Glutamatergic neuron (in vitro differentiated cells): ENCODE measurements at regions not wholly inside any gene's neighbourhood (a gene's known extent, or its start where the extent isn't known, plus 50 kb on each side); places are given as distances from the start of the nearest gene placed in this dataset.

Experiments used
- DNase-seq: peaks from one replicate; pipeline ENCODE4 v3.0.0; 2022
- H3K27ac Mint-ChIP-seq: one replicate; pipeline ENCODE4 v1.8.0; 2020; ENCODE audit warnings: mild to moderate bottlenecking, mixed read lengths, inconsistent platforms; ENCODE audit not compliant: unreplicated experiment
- H3K27me3 Mint-ChIP-seq: one replicate; pipeline ENCODE4 v1.8.0; 2020; ENCODE audit warnings: mild to moderate bottlenecking, moderate library complexity, mixed read lengths, inconsistent platforms; ENCODE audit not compliant: unreplicated experiment
- H3K36me3 Mint-ChIP-seq: one replicate; pipeline ENCODE4 v1.8.0; 2020; ENCODE audit warnings: mild to moderate bottlenecking, mixed read lengths, inconsistent platforms; ENCODE audit not compliant: unreplicated experiment
- H3K4me1 Mint-ChIP-seq: one replicate; pipeline ENCODE4 v1.8.0; 2020; ENCODE audit warnings: mild to moderate bottlenecking, low read depth, mixed read lengths, inconsistent platforms; ENCODE audit not compliant: unreplicated experiment
- H3K4me3 Mint-ChIP-seq: one replicate; pipeline ENCODE4 v1.8.0; 2020; ENCODE audit warnings: mild to moderate bottlenecking, mixed read lengths, inconsistent platforms; ENCODE audit not compliant: unreplicated experiment
- H3K9me3 Mint-ChIP-seq: one replicate; pipeline ENCODE4 v1.8.0; 2020; ENCODE audit warnings: mild to moderate bottlenecking, moderate library complexity, mixed read lengths, inconsistent platforms; ENCODE audit not compliant: unreplicated experiment
- TF ChIP-seq, protein P1 (sequence below): fragments of 200-600 bp; sonication (generic); IDR thresholded peaks from one replicate; pipeline ENCODE4 v1.5.0; 2021; ENCODE audit not compliant: partially characterized antibody, unreplicated experiment

DNA sequence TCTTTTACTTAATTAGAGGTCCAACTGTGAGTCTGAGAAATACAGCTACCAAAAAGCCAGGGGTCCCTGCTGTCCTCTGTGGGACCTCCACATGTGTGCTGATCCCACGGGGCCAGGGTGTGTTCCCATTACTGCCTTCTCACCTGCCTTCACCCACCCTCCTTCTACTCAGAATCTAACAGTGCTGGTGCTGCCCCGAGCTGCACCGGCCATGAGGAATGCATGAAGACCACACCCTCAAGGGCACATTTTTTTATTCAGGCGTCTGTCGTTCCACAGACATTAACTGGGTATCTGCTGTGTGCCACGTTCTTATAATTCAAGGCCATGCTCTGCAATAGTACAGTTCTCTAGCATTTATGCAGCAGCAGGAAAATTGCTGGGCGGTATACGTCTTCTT lies 188.5 kb upstream of the PFKP start:
- Mint-ChIP-seq H3K9me3 (no peaks in the 10 kb centered on the region), H3K4me1 (peaks cover 15% of the 10 kb centered on the region), H3K27me3 (no peaks in the 10 kb centered on the region), H3K4me3 (no peak overlapping the region), H3K36me3 (no peaks in the 10 kb centered on the region), H3K27ac (no peak overlapping the region)
- TF ChIP-seq, protein P1, sequence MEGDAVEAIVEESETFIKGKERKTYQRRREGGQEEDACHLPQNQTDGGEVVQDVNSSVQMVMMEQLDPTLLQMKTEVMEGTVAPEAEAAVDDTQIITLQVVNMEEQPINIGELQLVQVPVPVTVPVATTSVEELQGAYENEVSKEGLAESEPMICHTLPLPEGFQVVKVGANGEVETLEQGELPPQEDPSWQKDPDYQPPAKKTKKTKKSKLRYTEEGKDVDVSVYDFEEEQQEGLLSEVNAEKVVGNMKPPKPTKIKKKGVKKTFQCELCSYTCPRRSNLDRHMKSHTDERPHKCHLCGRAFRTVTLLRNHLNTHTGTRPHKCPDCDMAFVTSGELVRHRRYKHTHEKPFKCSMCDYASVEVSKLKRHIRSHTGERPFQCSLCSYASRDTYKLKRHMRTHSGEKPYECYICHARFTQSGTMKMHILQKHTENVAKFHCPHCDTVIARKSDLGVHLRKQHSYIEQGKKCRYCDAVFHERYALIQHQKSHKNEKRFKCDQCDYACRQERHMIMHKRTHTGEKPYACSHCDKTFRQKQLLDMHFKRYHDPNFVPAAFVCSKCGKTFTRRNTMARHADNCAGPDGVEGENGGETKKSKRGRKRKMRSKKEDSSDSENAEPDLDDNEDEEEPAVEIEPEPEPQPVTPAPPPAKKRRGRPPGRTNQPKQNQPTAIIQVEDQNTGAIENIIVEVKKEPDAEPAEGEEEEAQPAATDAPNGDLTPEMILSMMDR, result no peak
- DNase-seq, result no peak

GRCh38 chr10:2876032-2876431 lies 191.3 kb upstream of the PFKP start:
- Mint-ChIP-seq H3K27me3 (no peaks in the 10 kb centered on the region), H3K9me3 (no peaks in the 10 kb centered on the region), H3K36me3 (no peaks in the 10 kb centered on the region), H3K27ac (no peak overlapping the region), H3K4me1 (no peaks in the 10 kb centered on the region), H3K4me3 (no peak overlapping the region)
- DNase-seq, result no peak
- TF ChIP-seq, protein P1, result no peak

DNA sequence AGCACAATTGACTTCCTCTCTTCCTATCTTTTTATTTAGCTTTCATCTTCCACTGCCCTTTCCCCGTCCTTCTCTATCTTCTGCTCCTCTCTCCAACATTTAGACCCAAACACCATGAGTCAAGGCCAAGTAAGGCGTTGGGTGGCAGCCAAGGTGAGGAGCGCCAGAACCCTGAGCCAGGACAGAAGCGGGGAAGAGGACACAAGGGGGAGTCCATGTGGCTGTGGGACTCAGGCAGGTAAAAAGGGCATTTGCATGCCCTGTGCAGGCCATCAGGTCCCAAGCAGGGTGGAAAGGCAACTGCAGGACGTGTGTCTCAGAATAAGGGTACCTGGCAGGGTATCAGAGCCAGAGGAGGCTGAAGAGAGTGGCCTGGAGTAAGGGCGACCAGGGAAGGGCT lies 192.4 kb upstream of the PFKP start:
- Mint-ChIP-seq H3K4me1 (no peaks in the 10 kb centered on the region), H3K27ac (no peak overlapping the region), H3K27me3 (no peaks in the 10 kb centered on the region), H3K4me3 (no peak overlapping the region), H3K9me3 (no peaks in the 10 kb centered on the region), H3K36me3 (no peaks in the 10 kb centered on the region)
- no peak for DNase-seq
- TF ChIP-seq, protein P1, result no peak

- H3K27me3 Mint-ChIP-seq, result no peaks in the 10 kb centered on the region
- H3K4me3 Mint-ChIP-seq, result no peak overlapping the region
- no peaks in the 10 kb centered on the region for H3K4me1 Mint-ChIP-seq
Observed at GRCh38 chr10:2873769-2874168, 193.6 kb upstream of the PFKP start.

GRCh38 chr10:2871673-2872219 lies 195.6 kb upstream of the PFKP start:
- Mint-ChIP-seq H3K4me1 (no peaks in the 10 kb centered on the region), H3K9me3 (peaks cover 2% of the 10 kb centered on the region), H3K27ac (no peak overlapping the region), H3K4me3 (no peak overlapping the region), H3K36me3 (peaks cover 6% of the 10 kb centered on the region), H3K27me3 (no peaks in the 10 kb centered on the region)
- no peak for DNase-seq
- TF ChIP-seq, protein P1, result no peak

More at GRCh38 chr10:2873769-2874168, 193.6 kb upstream of the PFKP start:
- Mint-ChIP-seq H3K27ac (no peak overlapping the region), H3K36me3 (no peaks in the 10 kb centered on the region), H3K9me3 (no peaks in the 10 kb centered on the region)
- TF ChIP-seq, protein P1, result no peak
- no peak for DNase-seq
